Immature natural killer cell (primary cell): ENCODE measurements at regions not wholly inside any gene's neighbourhood (a gene's known extent, or its start where the extent isn't known, plus 50 kb on each side); places are given as distances from the start of the nearest gene placed in this dataset.
"Not testable (repeated sequence)": the region's sequence is repeated elsewhere in the genome, so short reads cannot be mapped to it uniquely, and the experiment has no call there.

Source experiments
- DNase-seq, 3 donors: peaks; one replicate each; pipeline ENCODE4 v3.0.0; 2022; ENCODE audit warnings: mixed read lengths in 1 of 3
- H3K27ac Mint-ChIP-seq, 6 donors: one replicate each; pipeline ENCODE4 v1.8.0; 2020; ENCODE audit warnings: mixed read lengths in 6 of 6, mild to moderate bottlenecking in 5 of 6, inconsistent platforms in 4 of 6, moderate library complexity in 3 of 6
- H3K27me3 Mint-ChIP-seq, 3 donors: one replicate each; pipeline ENCODE4 v1.8.0; 2020 to 2021; ENCODE audit warnings: low read depth in 3 of 3, mild to moderate bottlenecking in 3 of 3, mixed read lengths in 3 of 3, moderate library complexity in 3 of 3, inconsistent platforms in 1 of 3
- H3K36me3 Mint-ChIP-seq, 3 donors: one replicate each; pipeline ENCODE4 v1.8.0; 2020; ENCODE audit warnings: mixed read lengths in 3 of 3, inconsistent platforms in 2 of 3, mild to moderate bottlenecking in 2 of 3
- H3K4me1 Mint-ChIP-seq, 2 donors: one replicate each; pipeline ENCODE4 v1.8.0; 2020; ENCODE audit warnings: inconsistent platforms in 2 of 2, mild to moderate bottlenecking in 2 of 2, mixed read lengths in 2 of 2, moderate library complexity in 1 of 2
- H3K4me3 Mint-ChIP-seq, 5 donors: one replicate each; pipeline ENCODE4 v1.8.0; 2020; ENCODE audit warnings: mild to moderate bottlenecking in 5 of 5, mixed read lengths in 5 of 5, inconsistent platforms in 3 of 5, moderate library complexity in 3 of 5
- H3K9me3 Mint-ChIP-seq, 6 donors: one replicate each; pipeline ENCODE4 v1.8.0; 2020; ENCODE audit warnings: mild to moderate bottlenecking in 6 of 6, mixed read lengths in 6 of 6, inconsistent platforms in 4 of 6, moderate library complexity in 3 of 6

DNA sequence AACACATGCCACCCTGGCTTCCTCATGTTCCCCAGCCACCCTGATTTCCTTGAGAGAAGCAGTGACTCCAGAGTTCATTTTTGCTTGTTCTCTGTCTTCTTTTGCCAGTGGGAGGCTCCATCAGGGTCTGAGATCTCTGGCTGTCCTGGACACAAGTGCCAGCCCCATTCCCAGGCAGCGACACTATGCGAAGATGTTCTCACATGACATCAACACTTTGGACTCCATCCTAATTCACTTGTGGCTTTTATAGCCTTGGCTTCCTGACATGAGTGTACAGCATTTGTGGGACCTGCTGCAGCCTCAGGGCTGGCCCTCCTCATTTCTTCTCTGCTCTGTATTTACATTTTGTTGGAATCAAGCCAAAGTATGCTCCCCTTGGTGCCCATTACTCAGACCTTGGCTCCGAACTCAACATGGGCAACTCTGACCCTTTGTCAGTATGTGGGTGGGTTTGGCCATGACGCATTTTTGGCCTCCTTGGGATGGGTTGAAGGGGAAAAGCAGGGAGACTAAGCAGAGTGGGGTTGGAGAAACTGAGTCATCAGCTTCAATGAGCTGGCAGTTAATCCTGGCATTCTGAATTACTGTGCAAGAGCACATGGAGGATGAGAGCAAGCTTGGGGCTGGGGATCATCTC lies 119.0 kb upstream of the EEF2KMT start:
- peaks cover 0 to 2% (median 0%) of the 10 kb centered on the region in 6 donors for H3K9me3 Mint-ChIP-seq
- H3K36me3 Mint-ChIP-seq, result peaks cover 0 to 3% (median 0%) of the 10 kb centered on the region in 3 donors
- H3K27ac Mint-ChIP-seq, result no peak overlapping the region
- DNase-seq, result no peak
- H3K27me3 Mint-ChIP-seq, result peaks cover 4 to 11% (median 11%) of the 10 kb centered on the region in 3 donors
- no peaks in the 10 kb centered on the region for H3K4me1 Mint-ChIP-seq
- no peak overlapping the region for H3K4me3 Mint-ChIP-seq

DNA sequence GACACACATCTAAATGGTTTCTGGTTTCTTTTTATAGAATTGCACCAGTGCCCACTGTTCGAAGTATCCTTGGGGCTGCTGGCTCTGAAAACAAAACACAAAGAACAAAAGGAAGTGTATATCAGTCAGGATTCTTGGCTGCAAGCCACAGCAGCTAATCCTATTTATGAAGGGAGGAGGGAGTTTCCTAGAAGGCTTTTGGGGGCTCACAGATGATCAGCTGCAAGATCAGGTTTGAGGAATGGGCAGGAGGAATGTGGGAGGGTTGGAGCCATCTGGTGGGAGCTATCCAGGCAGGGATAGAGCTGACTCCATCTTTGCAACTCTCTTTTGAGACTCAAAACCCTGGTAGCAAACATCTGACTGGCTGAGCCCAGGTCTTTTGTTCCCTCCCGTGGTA lies 118.3 kb upstream of the EEF2KMT start:
- no peaks in the 10 kb centered on the region for H3K4me1 Mint-ChIP-seq
- no peak for DNase-seq
- H3K9me3 Mint-ChIP-seq, result peaks cover 0 to 2% (median 0%) of the 10 kb centered on the region in 6 donors
- peaks cover 4 to 11% (median 11%) of the 10 kb centered on the region in 3 donors for H3K27me3 Mint-ChIP-seq
- H3K27ac Mint-ChIP-seq, result no peak overlapping the region
- no peak overlapping the region for H3K4me3 Mint-ChIP-seq
- peaks cover 0 to 3% (median 0%) of the 10 kb centered on the region in 3 donors for H3K36me3 Mint-ChIP-seq

DNA sequence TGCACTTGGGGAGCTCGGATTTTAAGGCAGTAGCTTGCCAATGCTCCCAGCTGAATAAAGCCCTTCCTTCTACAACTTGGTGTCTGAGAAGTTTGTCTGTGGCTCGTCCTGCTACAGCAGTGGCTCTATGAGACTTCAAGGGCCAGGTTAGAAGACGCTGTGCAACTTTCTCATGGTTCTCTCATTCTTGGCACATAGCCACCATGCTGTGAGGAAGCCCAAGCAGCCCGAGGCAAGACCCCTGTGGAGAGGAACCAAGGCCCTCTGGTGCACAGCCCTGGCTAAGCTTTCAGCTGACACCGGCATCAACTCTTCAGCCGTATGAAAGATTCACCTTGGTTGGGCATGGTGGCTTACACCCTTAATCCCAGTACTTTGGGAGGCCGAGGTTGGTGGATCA lies 116.9 kb upstream of the EEF2KMT start:
- Mint-ChIP-seq H3K4me1 (no peaks in the 10 kb centered on the region), H3K4me3 (no peak overlapping the region), H3K9me3 (peaks cover 0 to 2% (median 0%) of the 10 kb centered on the region in 6 donors), H3K27me3 (peaks cover 4 to 11% (median 9%) of the 10 kb centered on the region in 3 donors), H3K36me3 (peaks cover 0 to 3% (median 0%) of the 10 kb centered on the region in 3 donors), H3K27ac (no peak overlapping the region)
- DNase-seq, result no peak

DNA sequence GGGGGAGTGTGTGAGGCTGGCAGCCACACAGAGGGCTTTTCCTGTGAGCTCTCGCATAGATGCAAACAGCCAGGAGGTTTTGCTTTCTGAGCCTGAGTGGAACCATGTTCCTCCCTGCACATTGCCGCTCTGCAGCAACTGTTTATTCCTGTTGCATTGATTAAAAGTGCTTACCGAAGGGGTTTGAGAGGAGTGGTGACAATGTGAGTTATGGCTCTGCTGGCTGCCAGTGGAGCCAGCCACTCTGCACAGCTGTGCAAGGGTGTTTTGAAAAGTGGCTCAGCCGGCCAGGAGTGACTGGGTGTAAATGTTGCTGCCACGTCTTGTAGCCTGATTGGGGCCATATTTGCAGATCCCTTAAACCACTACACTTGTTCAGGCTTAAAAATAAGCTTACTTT lies 114.9 kb upstream of the EEF2KMT start:
- not testable (repeated sequence) for H3K9me3 Mint-ChIP-seq, H3K4me1 Mint-ChIP-seq, H3K27ac Mint-ChIP-seq, H3K4me3 Mint-ChIP-seq, DNase-seq, H3K36me3 Mint-ChIP-seq
- peaks cover 4 to 11% (median 4%) of the 10 kb centered on the region in 3 donors for H3K27me3 Mint-ChIP-seq

DNA sequence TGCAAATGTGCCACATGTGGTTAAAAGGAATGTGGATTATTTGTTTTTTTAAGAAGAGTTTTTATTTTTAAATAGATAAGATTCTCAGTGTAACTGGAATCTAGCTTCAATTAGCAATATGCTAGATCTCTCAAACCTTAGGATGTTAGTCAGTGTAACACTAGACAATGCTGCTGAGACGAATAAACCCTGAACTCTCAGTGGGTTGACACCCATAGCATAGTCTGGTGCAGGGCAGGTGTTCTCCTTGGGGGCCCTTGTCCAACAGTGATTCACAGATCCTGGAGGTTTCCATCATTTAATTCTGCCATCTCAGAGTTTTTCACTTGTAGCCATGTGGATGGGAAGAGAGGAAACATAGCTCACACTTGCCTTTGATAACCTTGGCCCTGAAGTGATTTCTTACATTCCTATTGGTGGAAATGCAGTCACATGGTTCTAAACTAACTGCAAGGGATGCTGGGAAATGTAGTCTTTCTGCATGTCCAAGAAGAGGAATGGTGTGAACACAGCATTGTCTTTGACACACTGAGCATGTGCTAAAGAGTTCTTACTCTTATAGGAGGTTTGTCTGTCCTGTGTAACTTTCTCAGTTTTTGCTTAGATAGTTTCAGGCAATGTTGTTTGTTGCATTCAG lies 110.4 kb upstream of the EEF2KMT start:
- H3K27ac Mint-ChIP-seq, H3K36me3 Mint-ChIP-seq, H3K4me3 Mint-ChIP-seq, H3K27me3 Mint-ChIP-seq, H3K4me1 Mint-ChIP-seq, H3K9me3 Mint-ChIP-seq: not testable (repeated sequence)
- DNase-seq, result peak in 1 of 3 donors; percentile 9

DNA sequence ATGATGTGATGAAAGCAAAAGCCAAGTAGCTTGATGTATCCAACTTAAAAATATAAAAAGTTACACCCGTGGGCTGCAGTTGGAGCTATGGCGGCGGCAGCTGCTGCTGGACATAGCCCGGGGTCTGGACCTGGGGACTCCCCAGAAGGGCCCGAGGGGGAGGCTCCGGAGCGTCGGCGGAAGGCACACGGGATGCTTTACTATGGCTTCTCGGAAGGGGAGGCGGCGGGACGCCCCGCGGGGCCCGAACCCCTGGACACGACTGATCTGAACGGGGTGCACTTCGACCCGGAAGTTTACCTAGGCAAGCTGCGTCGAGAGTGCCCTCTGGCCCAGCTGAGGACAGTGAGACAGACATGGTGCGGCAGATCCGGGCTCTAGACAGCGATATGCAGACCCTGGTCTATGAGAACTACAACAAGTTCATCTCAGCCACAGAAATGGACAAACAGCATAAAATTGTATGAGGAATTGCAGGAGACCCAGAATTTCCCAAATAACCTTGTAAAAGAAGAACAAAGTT lies 109.5 kb upstream of the EEF2KMT start:
- Mint-ChIP-seq H3K4me3 (no peak overlapping the region), H3K4me1 (no peaks in the 10 kb centered on the region), H3K27ac (no peak overlapping the region), H3K9me3 (no peaks in the 10 kb centered on the region), H3K27me3 (peaks cover 0 to 2% (median 0%) of the 10 kb centered on the region in 3 donors), H3K36me3 (no peaks in the 10 kb centered on the region)
- no peak for DNase-seq

DNA sequence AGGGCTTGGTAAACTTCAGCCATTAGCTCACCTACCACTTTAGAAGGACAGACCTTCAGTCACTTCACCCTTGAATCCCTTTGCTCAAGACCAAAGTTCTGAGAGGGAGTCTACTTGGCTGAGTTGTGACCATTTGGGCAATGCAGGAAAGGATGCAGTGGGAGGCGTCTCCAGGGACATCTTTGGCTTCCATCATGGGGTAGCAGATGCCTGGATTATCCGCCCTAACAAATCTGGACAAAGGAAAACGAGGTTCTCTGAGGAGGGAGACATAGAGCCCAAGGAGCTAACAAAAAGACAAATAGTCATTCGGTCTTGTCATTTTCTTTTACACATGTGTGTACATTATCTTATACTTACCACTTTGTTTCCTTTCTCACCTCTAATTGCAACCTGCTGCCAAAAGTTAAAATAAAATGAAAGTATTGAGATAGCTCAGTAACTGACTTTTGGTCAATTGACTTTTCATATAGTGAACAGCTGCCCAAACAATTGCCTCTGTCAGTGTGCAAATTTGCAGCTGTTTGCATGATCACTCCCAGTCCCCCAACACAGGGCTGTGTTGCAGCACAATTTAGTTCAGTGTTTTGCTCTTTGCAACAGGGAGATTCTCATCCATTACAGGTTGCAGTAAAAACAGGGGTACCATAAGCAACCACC lies 108.9 kb upstream of the EEF2KMT start:
- no peaks in the 10 kb centered on the region for H3K9me3 Mint-ChIP-seq
- no peak overlapping the region for H3K27ac Mint-ChIP-seq
- no peak overlapping the region for H3K4me3 Mint-ChIP-seq
- peaks cover 0 to 2% (median 0%) of the 10 kb centered on the region in 3 donors for H3K27me3 Mint-ChIP-seq
- H3K36me3 Mint-ChIP-seq, result no peaks in the 10 kb centered on the region
- no peaks in the 10 kb centered on the region for H3K4me1 Mint-ChIP-seq
- no peak for DNase-seq

DNA sequence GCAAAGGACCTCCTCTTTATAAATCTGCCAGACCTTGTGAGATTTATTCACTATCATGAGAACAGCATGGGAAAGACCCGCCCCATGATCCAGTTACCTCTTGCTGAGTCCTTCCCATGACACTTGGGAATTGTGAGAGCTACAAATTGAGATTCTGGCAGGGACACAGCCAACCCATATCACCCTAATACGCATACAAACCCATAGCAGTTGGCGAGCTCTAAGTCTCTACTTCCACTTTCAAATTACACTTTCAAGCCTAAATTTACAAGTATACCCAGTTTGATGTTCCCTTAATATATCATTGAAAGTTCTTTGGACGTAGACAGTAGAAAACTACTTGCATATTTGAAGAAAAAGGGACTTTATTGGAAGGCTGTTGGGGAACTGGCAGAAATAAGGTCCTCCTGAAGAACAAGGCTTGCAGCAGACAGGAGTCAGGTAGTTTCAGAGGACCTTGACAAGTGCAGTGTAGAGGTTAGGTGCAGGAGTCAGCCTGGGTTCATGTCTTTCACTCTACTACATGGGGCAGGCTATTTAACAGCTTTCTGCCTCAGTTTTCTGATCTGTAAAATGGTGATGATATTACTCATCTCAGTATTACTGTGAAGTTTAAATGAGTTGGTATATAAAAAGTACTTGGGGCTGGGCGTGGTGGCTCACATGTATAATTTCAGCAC lies 107.9 kb upstream of the EEF2KMT start:
- Mint-ChIP-seq H3K36me3 (no peaks in the 10 kb centered on the region), H3K27me3 (peaks cover 0 to 2% (median 0%) of the 10 kb centered on the region in 3 donors), H3K4me3 (no peak overlapping the region), H3K4me1 (no peaks in the 10 kb centered on the region), H3K9me3 (no peaks in the 10 kb centered on the region), H3K27ac (no peak overlapping the region)
- DNase-seq, result no peak

DNA sequence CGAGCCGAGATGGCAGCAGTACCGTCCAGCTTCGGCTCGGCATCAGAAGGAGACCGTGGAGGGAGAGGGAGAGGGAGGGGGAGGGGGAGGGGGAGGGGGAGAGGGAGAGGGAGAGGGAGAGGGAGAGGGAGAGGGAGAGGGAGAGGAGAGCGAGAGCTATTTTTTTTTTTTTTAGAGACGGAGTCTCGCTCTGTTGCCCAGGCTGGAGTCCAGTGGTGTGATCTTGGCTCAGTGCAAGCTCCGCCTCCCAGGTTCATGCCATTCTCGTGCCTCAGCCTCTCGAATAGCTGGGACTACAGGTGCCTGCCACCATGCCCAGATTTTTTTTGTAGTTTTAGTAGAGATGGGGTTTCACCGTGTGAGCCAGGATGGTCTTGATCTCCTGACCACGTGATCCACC lies 106.1 kb upstream of the EEF2KMT start:
- not testable (repeated sequence) for H3K9me3 Mint-ChIP-seq

DNA sequence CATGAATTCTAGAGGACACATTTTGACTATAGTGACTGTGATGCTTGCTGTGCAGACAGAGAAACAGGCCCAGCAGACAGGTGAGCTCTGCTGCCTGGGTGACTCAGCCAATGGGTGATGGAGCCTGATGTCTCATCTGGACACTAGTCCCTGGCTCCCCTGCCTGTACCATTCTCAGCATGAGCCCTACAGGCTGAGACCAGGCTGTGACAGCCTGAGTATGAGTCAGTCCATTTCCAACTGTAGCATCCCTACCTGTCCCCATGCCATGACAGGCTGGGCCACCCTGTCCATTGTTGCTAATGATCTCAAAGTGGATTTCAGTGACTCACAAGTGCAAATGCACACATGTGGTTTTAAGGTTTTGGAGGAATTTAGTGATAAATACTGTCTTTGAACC lies 102.5 kb upstream of the EEF2KMT start:
- Mint-ChIP-seq H3K27ac (no peak overlapping the region), H3K36me3 (no peaks in the 10 kb centered on the region), H3K9me3 (no peaks in the 10 kb centered on the region), H3K4me1 (no peaks in the 10 kb centered on the region), H3K4me3 (no peak overlapping the region), H3K27me3 (peaks cover 0 to 2% (median 0%) of the 10 kb centered on the region in 3 donors)
- no peak for DNase-seq

More for the DNA sequence above, 106.1 kb upstream of the EEF2KMT start:
- not testable (repeated sequence) for DNase-seq, H3K36me3 Mint-ChIP-seq, H3K4me3 Mint-ChIP-seq, H3K27me3 Mint-ChIP-seq, H3K27ac Mint-ChIP-seq, H3K4me1 Mint-ChIP-seq

DNA sequence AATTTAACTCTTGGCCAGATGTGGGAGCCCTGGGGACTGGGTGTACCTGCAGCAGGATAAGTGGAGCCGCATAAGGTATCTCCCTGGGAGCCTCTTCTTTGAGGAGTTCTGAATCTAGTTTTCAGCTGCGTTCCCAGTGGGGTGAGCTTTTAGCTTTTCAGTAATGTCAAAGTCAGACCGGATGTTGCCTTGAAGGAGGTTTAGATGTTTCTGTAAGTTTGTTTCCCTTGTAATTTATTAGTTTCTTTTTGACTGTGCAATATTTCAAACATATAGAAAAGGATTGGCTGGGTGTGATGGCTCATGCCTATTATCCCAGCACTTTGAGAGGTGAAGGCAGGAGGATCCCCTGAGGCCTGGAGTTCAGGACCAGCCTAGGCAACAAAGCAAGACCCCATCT lies 98.6 kb upstream of the EEF2KMT start:
- no peaks in the 10 kb centered on the region for H3K36me3 Mint-ChIP-seq
- H3K4me3 Mint-ChIP-seq, result no peak overlapping the region
- no peak for DNase-seq
- H3K27ac Mint-ChIP-seq, result no peak overlapping the region
- H3K4me1 Mint-ChIP-seq, result no peaks in the 10 kb centered on the region
- peaks cover 0 to 2% (median 2%) of the 10 kb centered on the region in 3 donors for H3K27me3 Mint-ChIP-seq
- H3K9me3 Mint-ChIP-seq, result no peaks in the 10 kb centered on the region

DNA sequence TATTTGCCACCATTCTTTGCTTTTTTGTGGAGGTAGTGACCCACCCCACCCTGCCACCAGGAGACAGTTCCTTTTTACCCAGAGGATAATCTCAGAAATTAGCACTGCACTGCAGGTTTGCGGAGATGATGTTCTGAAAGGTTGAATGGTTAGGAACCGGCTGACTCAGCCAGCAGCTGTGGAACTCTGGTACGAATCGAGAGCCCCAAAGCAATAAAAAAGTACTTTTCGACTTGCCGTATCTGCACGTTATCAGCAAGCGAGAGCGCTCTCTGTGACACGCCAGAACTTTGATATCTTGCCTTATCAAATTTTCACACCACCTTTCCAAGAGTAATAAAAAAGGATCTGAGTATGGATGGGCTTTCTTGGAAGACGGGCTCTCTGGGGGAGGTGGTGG lies 96.3 kb upstream of the EEF2KMT start:
- Mint-ChIP-seq H3K27me3 (peaks cover 0 to 7% (median 2%) of the 10 kb centered on the region in 3 donors), H3K9me3 (no peaks in the 10 kb centered on the region), H3K4me3 (no peak overlapping the region), H3K36me3 (no peaks in the 10 kb centered on the region), H3K27ac (no peak overlapping the region), H3K4me1 (no peaks in the 10 kb centered on the region)
- no peak for DNase-seq

DNA sequence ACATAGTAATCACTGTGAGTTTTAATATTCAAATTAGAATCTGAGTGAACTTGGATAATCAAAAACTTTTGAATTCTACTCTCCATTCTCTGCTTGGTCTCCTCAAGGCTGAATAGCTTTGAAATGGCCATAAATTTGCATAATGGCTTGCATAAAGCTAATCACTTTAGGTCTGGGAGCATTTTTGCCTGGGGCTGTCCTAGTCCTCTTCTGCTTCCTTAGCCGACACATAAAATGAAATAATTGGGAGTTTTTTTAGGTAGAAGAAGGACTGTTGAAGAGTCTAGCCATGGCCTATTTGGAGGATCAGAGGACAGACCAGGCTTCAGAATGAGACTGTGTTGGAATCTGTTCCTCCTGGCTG lies 91.4 kb upstream of the EEF2KMT start:
- H3K36me3 Mint-ChIP-seq, result no peaks in the 10 kb centered on the region
- no peak overlapping the region for H3K27ac Mint-ChIP-seq
- DNase-seq, result no peak
- H3K4me1 Mint-ChIP-seq, result no peaks in the 10 kb centered on the region
- H3K27me3 Mint-ChIP-seq, result peaks cover 0 to 8% (median 2%) of the 10 kb centered on the region in 3 donors
- no peak overlapping the region for H3K4me3 Mint-ChIP-seq
- H3K9me3 Mint-ChIP-seq, result no peaks in the 10 kb centered on the region
